Type B pancreatic cell (in vitro differentiated cells): ENCODE measurements at regions not wholly inside any gene's neighbourhood (a gene's known extent, or its start where the extent isn't known, plus 50 kb on each side); places are given as distances from the start of the nearest gene placed in this dataset.

Experiments used
- DNase-seq: peaks from one replicate; pipeline ENCODE4 v3.0.0; 2021; ENCODE audit warnings: mixed read lengths; ENCODE audit not compliant: unreplicated experiment; ENCODE audit errors: extremely low spot score
- H3K27ac Mint-ChIP-seq: 2 replicates; pipeline ENCODE4 v1.8.0; 2021; ENCODE audit warnings: mild to moderate bottlenecking, mixed read lengths
- H3K27me3 Mint-ChIP-seq: 2 replicates; pipeline ENCODE4 v1.8.0; 2021; ENCODE audit warnings: mixed read lengths
- H3K36me3 Mint-ChIP-seq: 2 replicates; pipeline ENCODE4 v1.8.0; 2021; ENCODE audit warnings: mixed read lengths
- H3K4me1 Mint-ChIP-seq: one replicate; pipeline ENCODE4 v1.8.0; 2021; ENCODE audit warnings: mixed read lengths; ENCODE audit not compliant: unreplicated experiment
- H3K4me3 Mint-ChIP-seq: 2 replicates; pipeline ENCODE4 v1.8.0; 2021; ENCODE audit warnings: mild to moderate bottlenecking, mixed read lengths
- H3K9me3 Mint-ChIP-seq: 2 replicates; pipeline ENCODE4 v1.8.0; 2021; ENCODE audit warnings: mixed read lengths
- TF ChIP-seq, protein P1 (sequence below): fragments of 200-600 bp; sonication (generic); conservative IDR thresholded peaks from 2 replicates; pipeline ENCODE4 v1.5.0; 2021; ENCODE audit warnings: antibody characterized with exemption, mild to moderate bottlenecking

- TF ChIP-seq, protein P1, sequence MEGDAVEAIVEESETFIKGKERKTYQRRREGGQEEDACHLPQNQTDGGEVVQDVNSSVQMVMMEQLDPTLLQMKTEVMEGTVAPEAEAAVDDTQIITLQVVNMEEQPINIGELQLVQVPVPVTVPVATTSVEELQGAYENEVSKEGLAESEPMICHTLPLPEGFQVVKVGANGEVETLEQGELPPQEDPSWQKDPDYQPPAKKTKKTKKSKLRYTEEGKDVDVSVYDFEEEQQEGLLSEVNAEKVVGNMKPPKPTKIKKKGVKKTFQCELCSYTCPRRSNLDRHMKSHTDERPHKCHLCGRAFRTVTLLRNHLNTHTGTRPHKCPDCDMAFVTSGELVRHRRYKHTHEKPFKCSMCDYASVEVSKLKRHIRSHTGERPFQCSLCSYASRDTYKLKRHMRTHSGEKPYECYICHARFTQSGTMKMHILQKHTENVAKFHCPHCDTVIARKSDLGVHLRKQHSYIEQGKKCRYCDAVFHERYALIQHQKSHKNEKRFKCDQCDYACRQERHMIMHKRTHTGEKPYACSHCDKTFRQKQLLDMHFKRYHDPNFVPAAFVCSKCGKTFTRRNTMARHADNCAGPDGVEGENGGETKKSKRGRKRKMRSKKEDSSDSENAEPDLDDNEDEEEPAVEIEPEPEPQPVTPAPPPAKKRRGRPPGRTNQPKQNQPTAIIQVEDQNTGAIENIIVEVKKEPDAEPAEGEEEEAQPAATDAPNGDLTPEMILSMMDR = no peak
- no peak overlapping the region for H3K27ac Mint-ChIP-seq
- H3K27me3 Mint-ChIP-seq = no peaks in the 10 kb centered on the region
- no peak for DNase-seq
- no peaks in the 10 kb centered on the region for H3K36me3 Mint-ChIP-seq
- H3K4me3 Mint-ChIP-seq = no peak overlapping the region
- H3K4me1 Mint-ChIP-seq = peaks cover 18% of the 10 kb centered on the region
- H3K9me3 Mint-ChIP-seq = peaks cover 4% of the 10 kb centered on the region
These were observed 574.3 kb upstream of the ZNF462 start for GRCh38 chr9:106288689-106289088.

DNA sequence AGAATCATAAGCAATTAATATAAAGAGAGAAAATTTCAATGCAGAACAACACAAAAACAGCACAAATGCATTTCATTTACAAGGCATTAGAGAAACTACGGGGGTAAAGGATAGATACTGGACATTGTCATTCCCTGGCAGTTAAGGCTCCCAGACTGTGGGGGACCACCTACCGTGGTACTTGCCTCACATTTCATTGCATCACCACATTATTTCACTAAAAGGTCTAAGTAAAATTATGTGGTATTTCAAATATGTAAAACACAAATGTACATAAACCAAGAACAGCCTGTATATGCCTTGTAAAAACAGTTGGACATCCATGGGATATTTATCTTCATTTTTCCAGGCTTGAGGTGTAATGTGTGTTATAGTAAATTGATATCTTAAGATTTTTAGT lies 571.2 kb upstream of the ZNF462 start:
- Mint-ChIP-seq H3K4me1 (peaks cover 10% of the 10 kb centered on the region), H3K4me3 (no peak overlapping the region), H3K27me3 (no peaks in the 10 kb centered on the region), H3K27ac (no peak overlapping the region), H3K9me3 (peaks cover 4% of the 10 kb centered on the region), H3K36me3 (no peaks in the 10 kb centered on the region)
- TF ChIP-seq, protein P1 = no peak
- DNase-seq = no peak

DNA sequence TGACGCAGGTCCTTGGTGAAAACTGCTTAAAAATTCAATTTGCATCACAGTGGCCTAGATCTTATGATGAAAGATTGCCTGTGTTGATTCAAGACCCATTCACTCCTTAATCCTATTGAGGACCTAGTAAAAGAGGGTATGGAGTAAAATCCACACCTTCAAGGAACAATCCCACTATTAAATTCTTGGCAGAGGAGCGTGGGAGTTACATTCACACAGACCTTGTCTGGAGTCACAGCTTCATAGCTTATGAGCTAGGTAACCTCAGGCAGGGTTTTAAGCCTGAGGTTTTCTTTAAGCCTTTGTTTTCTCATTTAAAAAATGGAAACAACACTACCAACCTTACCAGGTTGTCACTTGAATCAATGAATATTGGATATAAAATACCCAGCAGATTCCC lies 566.5 kb upstream of the ZNF462 start:
- no peaks in the 10 kb centered on the region for H3K4me1 Mint-ChIP-seq
- no peak overlapping the region for H3K27ac Mint-ChIP-seq
- no peaks in the 10 kb centered on the region for H3K36me3 Mint-ChIP-seq
- H3K27me3 Mint-ChIP-seq = no peaks in the 10 kb centered on the region
- H3K4me3 Mint-ChIP-seq = no peak overlapping the region
- TF ChIP-seq, protein P1 = no peak
- H3K9me3 Mint-ChIP-seq = peaks cover 4% of the 10 kb centered on the region
- no peak for DNase-seq

- Mint-ChIP-seq H3K27me3 (no peaks in the 10 kb centered on the region), H3K9me3 (no peaks in the 10 kb centered on the region), H3K4me3 (no peak overlapping the region), H3K4me1 (no peaks in the 10 kb centered on the region), H3K36me3 (no peaks in the 10 kb centered on the region), H3K27ac (no peak overlapping the region)
- TF ChIP-seq, protein P1 = no peak
- DNase-seq = no peak
These were observed 564.0 kb upstream of the ZNF462 start for GRCh38 chr9:106298997-106299396.

DNA sequence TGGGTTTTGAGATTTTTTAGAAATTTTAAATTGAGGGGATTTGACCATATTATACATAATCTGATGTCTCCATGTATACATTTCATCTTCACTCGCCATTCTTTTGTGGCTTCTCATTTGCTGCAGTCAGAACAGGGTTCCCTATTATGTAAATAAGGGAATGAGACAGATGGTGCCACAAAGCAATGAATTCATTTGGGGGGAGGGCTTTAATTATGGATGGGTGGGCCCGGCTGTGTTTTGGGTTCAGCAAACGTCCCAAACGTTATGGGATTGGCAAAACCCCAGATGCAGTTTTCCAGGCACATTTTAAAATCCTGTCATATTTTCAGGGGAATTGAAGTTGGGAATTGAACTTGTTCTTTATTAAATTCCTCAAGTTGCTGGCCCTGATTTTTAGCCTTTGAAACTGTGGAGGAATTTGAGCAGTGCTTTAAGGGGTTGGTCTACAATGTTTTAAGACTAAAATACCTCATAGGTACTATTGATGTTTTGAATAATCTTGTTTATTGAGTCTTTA lies 558.5 kb upstream of the ZNF462 start:
- no peak overlapping the region for H3K4me3 Mint-ChIP-seq
- no peak for DNase-seq
- H3K27ac Mint-ChIP-seq = no peak overlapping the region
- H3K4me1 Mint-ChIP-seq = no peaks in the 10 kb centered on the region
- TF ChIP-seq, protein P1 = no peak
- H3K36me3 Mint-ChIP-seq = no peaks in the 10 kb centered on the region
- no peaks in the 10 kb centered on the region for H3K27me3 Mint-ChIP-seq
- H3K9me3 Mint-ChIP-seq = no peaks in the 10 kb centered on the region
